ENCODE measurements at regions not wholly inside any gene's neighbourhood (a gene's known extent, or its start where the extent isn't known, plus 50 kb on each side); places are given as distances from the start of the nearest gene placed in this dataset.

GRCh38 chr10:16280595-16280994 lies 156.2 kb upstream of the PTER start:
- TF ChIP-seq CTCF (IDR thresholded peaks at IDR 0.05; ENCODE audit: poor library complexity) (no peak), EZH2phosphoT487 (IDR thresholded peaks at IDR 0.05; ENCODE audit: low read depth, severe bottlenecking, unreplicated experiment) (no peak), EZH2 (IDR thresholded peaks at IDR 0.05; ENCODE audit: borderline replicate concordance) (no peak)

Data from hepatocyte (in vitro differentiated cells).